Thyroid gland (tissue), 4 donors: ENCODE measurements at regions not wholly inside any gene's neighbourhood (a gene's known extent, or its start where the extent isn't known, plus 50 kb on each side); places are given as distances from the start of the nearest gene placed in this dataset.

Experiments
- DNase-seq, 2 donors: peaks; one replicate each; pipeline ENCODE4 v3.0.0-alpha.2; 2019
- H3K27ac ChIP-seq, 3 donors: fragments of 200-600 bp; sonication (generic); 1 replicate in 2 of 3; 2 replicates in 1 of 3; pipeline ENCODE4 v1.5.1; 2016 to 2019; ENCODE audit warnings: mild to moderate bottlenecking in 1 of 3, moderate library complexity in 1 of 3
- H3K27me3 ChIP-seq: fragments of 200-600 bp; sonication (generic); one replicate; pipeline ENCODE4 v1.5.1; 2019
- H3K36me3 ChIP-seq, 2 donors: fragments of 200-600 bp; sonication (generic); one replicate each; pipeline ENCODE4 v1.5.1; 2016 to 2019
- H3K4me1 ChIP-seq, 2 donors: fragments of 200-600 bp; sonication (generic); one replicate each; pipeline ENCODE4 v1.5.1; 2017 to 2019
- H3K4me3 ChIP-seq, 3 donors: fragments of 200-600 bp; sonication (generic); replicated peaks in 1 of 3; 1 replicate in 2 of 3; 2 replicates in 1 of 3; pipeline ENCODE4 v1.5.1; 2016; ENCODE audit warnings: mild to moderate bottlenecking in 1 of 3
- H3K9me3 ChIP-seq: fragments of 200-600 bp; sonication (generic); one replicate; pipeline ENCODE4 v1.5.1; 2017
- POLR2A ChIP-seq, 2 donors: fragments of 450-650 bp; IDR thresholded peaks; one replicate each; pipeline ENCODE4 v1.6.1; 2017; ENCODE audit warnings: antibody characterized with exemption in 2 of 2, mild to moderate bottlenecking in 2 of 2, moderate library complexity in 1 of 2
- WGBS, 2 donors: methylation state at CpG; one replicate each; pipeline ENCODE4 v1.1.5; 2017; 5-methylcytosine and 5-hydroxymethylcytosine counted together
- intact Hi-C: fragments of 100-400 bp; cut with DNase I; formaldehyde crosslinking; loops from one replicate; pipeline ENCODE4 v1.15.1; 2023
- TF ChIP-seq, protein P1 (sequence below), 6 experiments: fragments of 200-600 bp in 3 of 6; fragments of 450-650 bp in 3 of 6; sonication (generic) in 3 of 6; IDR thresholded peaks; one replicate each; pipeline ENCODE4 v1.5.1; 2016 to 2019; ENCODE audit warnings: antibody characterized with exemption in 6 of 6, mild to moderate bottlenecking in 2 of 6, inconsistent platforms in 1 of 6, moderate library complexity in 1 of 6

DNA sequence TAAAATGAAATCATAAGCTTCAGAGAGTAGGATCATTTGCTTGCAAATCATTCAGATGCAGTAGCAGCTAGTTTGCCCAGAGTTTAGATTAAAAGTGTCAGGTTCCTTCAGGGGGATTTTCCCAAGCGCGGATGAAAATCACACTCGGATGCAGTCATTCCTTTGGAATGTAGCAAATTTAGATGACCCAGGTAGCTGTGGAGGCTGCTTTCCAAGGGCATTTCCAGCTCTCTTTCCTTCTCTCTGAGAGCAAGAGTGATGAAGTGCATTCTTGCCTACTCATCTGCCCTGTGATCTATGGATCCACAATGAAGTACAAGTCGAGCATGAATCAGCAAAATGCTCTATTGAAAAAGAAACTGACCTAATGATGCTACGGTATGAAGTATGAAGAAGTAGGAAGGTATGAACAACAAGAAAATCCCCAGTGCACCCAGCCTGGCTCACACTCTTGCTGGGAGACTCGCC, 200.2 kb downstream of the PLK2 start:
- H3K27ac ChIP-seq = peak overlapping the region in 2 of 3 donors; percentile 25 to 51
- no peak overlapping the region for H3K4me3 ChIP-seq
- 26 to 33% methylated on average over 6 of the region's 6 CpGs for WGBS, 2 donors

DNA sequence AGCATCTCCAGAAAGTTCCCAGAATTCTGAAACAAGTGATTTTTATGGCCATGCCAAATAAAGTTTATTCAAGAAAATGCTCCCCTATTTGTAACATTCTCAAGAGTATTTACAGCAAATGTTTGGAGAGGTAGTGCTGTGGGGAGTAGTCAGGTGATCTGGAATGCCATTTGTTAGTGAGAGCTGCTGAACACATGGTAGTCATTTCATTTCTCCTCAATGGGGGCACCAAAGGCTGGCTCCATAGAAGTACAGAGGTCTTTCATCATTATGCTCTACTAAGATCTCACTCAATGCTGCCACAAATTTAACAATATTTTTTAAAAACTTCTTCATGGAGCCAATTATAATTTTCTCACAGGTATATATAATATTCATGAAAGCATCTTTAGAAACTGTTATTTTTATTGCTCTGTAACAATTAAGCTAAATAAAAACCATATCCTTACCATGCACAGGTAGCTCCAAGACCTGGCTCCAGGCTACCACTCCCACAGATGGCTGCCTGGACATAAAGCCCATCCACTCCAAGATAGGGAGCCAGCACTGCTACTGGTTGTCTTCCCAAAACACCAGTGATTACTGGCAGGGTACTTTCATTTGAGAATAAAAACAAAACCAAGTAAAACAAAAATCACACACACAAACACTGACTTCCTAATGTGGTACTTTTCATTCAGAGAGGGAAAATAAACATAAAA, 200.8 kb downstream of the PLK2 start:
- Histone ChIP-seq H3K4me3 (no peak overlapping the region), H3K9me3 (no peaks in the 10 kb centered on the region), H3K27ac (peak overlapping the region in 2 of 3 donors; percentile 25 to 51), H3K27me3 (no peaks in the 10 kb centered on the region), H3K4me1 (peaks cover 9 to 17% of the 10 kb centered on the region in 2 donors), H3K36me3 (no peaks in the 10 kb centered on the region)
- intact Hi-C loops = no loop called here
- no peak for DNase-seq
- TF ChIP-seq POLR2A (IDR thresholded peaks at IDR 0.05) = no peak
- TF ChIP-seq, protein P1, sequence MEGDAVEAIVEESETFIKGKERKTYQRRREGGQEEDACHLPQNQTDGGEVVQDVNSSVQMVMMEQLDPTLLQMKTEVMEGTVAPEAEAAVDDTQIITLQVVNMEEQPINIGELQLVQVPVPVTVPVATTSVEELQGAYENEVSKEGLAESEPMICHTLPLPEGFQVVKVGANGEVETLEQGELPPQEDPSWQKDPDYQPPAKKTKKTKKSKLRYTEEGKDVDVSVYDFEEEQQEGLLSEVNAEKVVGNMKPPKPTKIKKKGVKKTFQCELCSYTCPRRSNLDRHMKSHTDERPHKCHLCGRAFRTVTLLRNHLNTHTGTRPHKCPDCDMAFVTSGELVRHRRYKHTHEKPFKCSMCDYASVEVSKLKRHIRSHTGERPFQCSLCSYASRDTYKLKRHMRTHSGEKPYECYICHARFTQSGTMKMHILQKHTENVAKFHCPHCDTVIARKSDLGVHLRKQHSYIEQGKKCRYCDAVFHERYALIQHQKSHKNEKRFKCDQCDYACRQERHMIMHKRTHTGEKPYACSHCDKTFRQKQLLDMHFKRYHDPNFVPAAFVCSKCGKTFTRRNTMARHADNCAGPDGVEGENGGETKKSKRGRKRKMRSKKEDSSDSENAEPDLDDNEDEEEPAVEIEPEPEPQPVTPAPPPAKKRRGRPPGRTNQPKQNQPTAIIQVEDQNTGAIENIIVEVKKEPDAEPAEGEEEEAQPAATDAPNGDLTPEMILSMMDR (IDR thresholded peaks at IDR 0.05) = no peak

More for the DNA sequence above, 200.2 kb downstream of the PLK2 start:
- no peaks in the 10 kb centered on the region for H3K36me3 ChIP-seq
- peak; percentile 49 to 54 for DNase-seq
- intact Hi-C loops = no loop called here
- H3K9me3 ChIP-seq = no peaks in the 10 kb centered on the region
- H3K27me3 ChIP-seq = no peaks in the 10 kb centered on the region
- H3K4me1 ChIP-seq = peaks cover 9 to 17% of the 10 kb centered on the region in 2 donors
- TF ChIP-seq, protein P1 (IDR thresholded peaks at IDR 0.05) = no peak
- no peak for TF ChIP-seq POLR2A (IDR thresholded peaks at IDR 0.05)

DNA sequence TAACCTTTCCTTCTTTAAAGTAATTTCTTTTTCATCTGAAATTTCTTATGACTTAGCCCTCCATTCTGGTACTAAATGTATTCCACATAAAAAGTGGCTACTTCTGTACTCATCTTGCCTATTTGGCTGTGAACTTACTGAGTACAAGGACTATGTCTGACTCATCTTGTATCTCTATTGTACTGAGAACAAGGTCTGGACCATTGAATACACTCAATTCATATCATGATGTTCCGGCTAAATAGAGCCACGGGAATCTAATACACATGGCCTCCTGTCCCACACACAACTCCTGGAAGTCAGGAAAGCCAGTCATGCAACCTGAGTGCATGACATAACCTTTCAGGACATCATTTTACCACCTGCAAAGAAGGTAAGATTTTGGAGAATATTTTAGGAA, 203.9 kb downstream of the PLK2 start:
- 82 to 94% methylated on average over 2 of the region's 2 CpGs for WGBS, 2 donors
- no peaks in the 10 kb centered on the region for H3K9me3 ChIP-seq
- TF ChIP-seq, protein P1 (IDR thresholded peaks at IDR 0.05) = no peak
- TF ChIP-seq POLR2A (IDR thresholded peaks at IDR 0.05) = no peak
- no peak overlapping the region for H3K4me3 ChIP-seq
- peaks cover 9 to 17% of the 10 kb centered on the region in 2 donors for H3K4me1 ChIP-seq
- intact Hi-C loops = no loop called here
- H3K27ac ChIP-seq = no peak overlapping the region
- no peaks in the 10 kb centered on the region for H3K36me3 ChIP-seq
- DNase-seq = no peak
- no peaks in the 10 kb centered on the region for H3K27me3 ChIP-seq

DNA sequence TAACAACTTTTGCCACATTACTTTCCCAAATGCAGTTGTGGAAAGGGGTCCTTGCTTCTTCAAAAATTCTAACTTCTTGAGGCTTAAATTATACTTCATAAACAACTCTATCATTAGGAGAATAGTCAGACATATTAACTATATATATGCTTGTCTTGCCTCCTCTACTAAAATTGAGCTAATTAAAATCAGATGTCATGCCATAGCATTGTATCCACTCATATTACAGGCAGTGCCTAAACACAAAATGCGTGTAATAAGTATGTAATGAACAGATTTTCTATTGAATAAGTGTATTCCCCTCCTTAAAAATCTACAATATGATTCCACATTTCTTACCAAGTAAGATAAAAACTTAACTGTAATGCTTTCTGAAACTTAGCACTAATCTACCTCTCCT, 204.5 kb downstream of the PLK2 start:
- no peaks in the 10 kb centered on the region for H3K27me3 ChIP-seq
- H3K4me3 ChIP-seq = no peak overlapping the region
- no peaks in the 10 kb centered on the region for H3K36me3 ChIP-seq
- no peak for DNase-seq
- no peak for TF ChIP-seq POLR2A (IDR thresholded peaks at IDR 0.05)
- TF ChIP-seq, protein P1 (IDR thresholded peaks at IDR 0.05) = no peak
- H3K27ac ChIP-seq = no peak overlapping the region
- no peaks in the 10 kb centered on the region for H3K9me3 ChIP-seq
- H3K4me1 ChIP-seq = peaks cover 9 to 17% of the 10 kb centered on the region in 2 donors
- intact Hi-C loops = no loop called here
- 88 to 96% methylated on average over 1 of the region's 1 CpG for WGBS, 2 donors

DNA sequence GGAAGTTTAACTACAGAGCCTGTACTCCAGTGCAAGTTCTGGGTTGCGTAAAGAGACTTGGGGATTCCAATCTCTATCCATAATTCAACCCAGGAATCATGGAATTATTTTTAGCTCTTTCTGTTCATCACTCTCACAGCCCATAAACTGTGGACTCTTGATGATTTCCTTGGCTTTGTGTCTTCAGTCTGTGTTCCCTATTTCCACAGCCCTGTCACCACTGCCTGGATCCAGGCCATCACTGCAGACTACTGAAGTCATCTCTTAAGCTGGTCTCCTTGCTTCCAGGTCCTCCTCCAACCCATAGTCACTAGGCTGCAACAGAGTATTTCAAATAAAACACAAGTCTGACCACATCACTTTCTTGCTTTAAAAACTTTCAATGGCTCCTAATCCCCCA, 211.7 kb downstream of the PLK2 start:
- H3K27ac ChIP-seq = no peak overlapping the region
- no peaks in the 10 kb centered on the region for H3K9me3 ChIP-seq
- no peaks in the 10 kb centered on the region for H3K36me3 ChIP-seq
- TF ChIP-seq, protein P1 (IDR thresholded peaks at IDR 0.05) = no peak
- TF ChIP-seq POLR2A (IDR thresholded peaks at IDR 0.05) = no peak
- DNase-seq = no peak
- intact Hi-C loops = no loop called here
- no peaks in the 10 kb centered on the region for H3K27me3 ChIP-seq
- WGBS, 2 donors = 84 to 100% methylated on average over 1 of the region's 1 CpG
- H3K4me1 ChIP-seq = no peaks in the 10 kb centered on the region
- H3K4me3 ChIP-seq = no peak overlapping the region
